ENCODE measurements at regions not wholly inside any gene's neighbourhood (a gene's known extent, or its start where the extent isn't known, plus 50 kb on each side); places are given as distances from the start of the nearest gene placed in this dataset.
"Not testable (repeated sequence)": the region's sequence is repeated elsewhere in the genome, so short reads cannot be mapped to it uniquely, and the experiment has no call there.

DNA sequence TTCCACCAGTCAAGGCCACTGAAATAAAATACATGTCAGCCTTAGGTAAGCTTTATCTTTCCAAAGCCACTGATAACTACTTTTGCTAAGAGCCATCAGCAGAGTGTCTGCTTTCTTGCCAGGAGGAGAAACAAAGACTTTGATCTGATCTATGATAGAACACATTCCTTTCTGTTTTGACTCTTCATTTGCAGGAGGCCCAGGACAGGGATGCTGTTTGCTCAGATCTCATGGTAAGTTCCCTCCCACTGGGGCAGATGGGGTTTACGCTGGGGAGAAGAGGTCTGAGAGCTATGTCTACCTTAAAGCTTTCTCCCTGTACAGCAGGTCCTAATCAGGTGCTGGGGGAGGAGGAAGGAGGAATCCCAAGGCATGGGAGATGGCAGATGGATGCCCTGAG, 497.6 kb downstream of the NTRK2 start:
- TF ChIP-seq, protein P1, sequence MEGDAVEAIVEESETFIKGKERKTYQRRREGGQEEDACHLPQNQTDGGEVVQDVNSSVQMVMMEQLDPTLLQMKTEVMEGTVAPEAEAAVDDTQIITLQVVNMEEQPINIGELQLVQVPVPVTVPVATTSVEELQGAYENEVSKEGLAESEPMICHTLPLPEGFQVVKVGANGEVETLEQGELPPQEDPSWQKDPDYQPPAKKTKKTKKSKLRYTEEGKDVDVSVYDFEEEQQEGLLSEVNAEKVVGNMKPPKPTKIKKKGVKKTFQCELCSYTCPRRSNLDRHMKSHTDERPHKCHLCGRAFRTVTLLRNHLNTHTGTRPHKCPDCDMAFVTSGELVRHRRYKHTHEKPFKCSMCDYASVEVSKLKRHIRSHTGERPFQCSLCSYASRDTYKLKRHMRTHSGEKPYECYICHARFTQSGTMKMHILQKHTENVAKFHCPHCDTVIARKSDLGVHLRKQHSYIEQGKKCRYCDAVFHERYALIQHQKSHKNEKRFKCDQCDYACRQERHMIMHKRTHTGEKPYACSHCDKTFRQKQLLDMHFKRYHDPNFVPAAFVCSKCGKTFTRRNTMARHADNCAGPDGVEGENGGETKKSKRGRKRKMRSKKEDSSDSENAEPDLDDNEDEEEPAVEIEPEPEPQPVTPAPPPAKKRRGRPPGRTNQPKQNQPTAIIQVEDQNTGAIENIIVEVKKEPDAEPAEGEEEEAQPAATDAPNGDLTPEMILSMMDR (IDR thresholded peaks at IDR 0.05; ENCODE audit: borderline replicate concordance, extremely low read depth, insufficient read depth) = no peak
- H3K9ac ChIP-seq (ENCODE audit: low read length in 3 of 3) = no peak overlapping the region
- H3K27ac ChIP-seq (ENCODE audit: low read depth in 2 of 2, low read length in 2 of 2) = no peak overlapping the region
- H3K4me3 ChIP-seq (ENCODE audit: low read length in 3 of 3) = no peak overlapping the region
- no peaks in the 10 kb centered on the region for H3K27me3 ChIP-seq (ENCODE audit: control insufficient read depth, insufficient read depth, low read length)
- DNase-seq = no peak
- H3K36me3 ChIP-seq (ENCODE audit: control insufficient read depth in 2 of 3, insufficient read depth in 3 of 3, low read length in 3 of 3) = no peaks in the 10 kb centered on the region
- no peaks in the 10 kb centered on the region for H3K4me1 ChIP-seq (ENCODE audit: control insufficient read depth in 2 of 3, insufficient read depth in 2 of 3, low read depth in 1 of 3, low read length in 3 of 3)
- FAIRE-seq = no peak
- intact Hi-C loops (cut with DNase I) = no loop called here
- peaks cover 0 to 4% (median 0%) of the 10 kb centered on the region in 3 donors for H3K9me3 ChIP-seq (ENCODE audit: control insufficient read depth in 2 of 3, insufficient read depth in 1 of 3, low read length in 3 of 3)

DNA sequence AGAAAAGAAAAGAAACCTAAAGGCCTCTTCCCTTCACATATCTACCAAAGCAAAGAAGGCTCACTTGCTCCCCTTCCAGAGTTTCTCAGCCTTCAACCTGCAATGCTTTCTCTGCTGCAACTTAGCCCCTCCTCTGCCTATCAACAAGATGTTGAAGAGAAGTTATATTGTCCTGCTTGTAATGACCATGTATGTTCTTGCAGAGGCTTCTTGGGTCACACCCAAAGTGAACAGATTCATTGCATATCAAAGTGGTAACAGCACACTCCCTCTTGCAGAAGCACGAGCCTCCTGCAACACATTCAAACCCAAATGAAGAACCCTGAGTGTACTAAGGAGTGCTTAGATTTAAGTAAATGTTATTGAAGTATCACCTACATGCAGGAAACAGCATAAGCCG, 494.3 kb downstream of the NTRK2 start:
- H3K9me3 ChIP-seq (ENCODE audit: control insufficient read depth in 2 of 3, insufficient read depth in 1 of 3, low read length in 3 of 3) = no peaks in the 10 kb centered on the region
- FAIRE-seq (no peak), DNase-seq (no peak)
- TF ChIP-seq, protein P1 (IDR thresholded peaks at IDR 0.05; ENCODE audit: borderline replicate concordance, extremely low read depth, insufficient read depth) = no peak
- intact Hi-C loops (cut with DNase I) = no loop called here
- no peaks in the 10 kb centered on the region for H3K36me3 ChIP-seq (ENCODE audit: control insufficient read depth in 2 of 3, insufficient read depth in 3 of 3, low read length in 3 of 3)
- H3K4me3 ChIP-seq (ENCODE audit: low read length in 3 of 3) = no peak overlapping the region
- H3K9ac ChIP-seq (ENCODE audit: low read length in 3 of 3) = no peak overlapping the region
- H3K27me3 ChIP-seq (ENCODE audit: control insufficient read depth, insufficient read depth, low read length) = no peaks in the 10 kb centered on the region
- no peaks in the 10 kb centered on the region for H3K4me1 ChIP-seq (ENCODE audit: control insufficient read depth in 2 of 3, insufficient read depth in 2 of 3, low read depth in 1 of 3, low read length in 3 of 3)
- no peak overlapping the region for H3K27ac ChIP-seq (ENCODE audit: low read depth in 2 of 2, low read length in 2 of 2)

DNA sequence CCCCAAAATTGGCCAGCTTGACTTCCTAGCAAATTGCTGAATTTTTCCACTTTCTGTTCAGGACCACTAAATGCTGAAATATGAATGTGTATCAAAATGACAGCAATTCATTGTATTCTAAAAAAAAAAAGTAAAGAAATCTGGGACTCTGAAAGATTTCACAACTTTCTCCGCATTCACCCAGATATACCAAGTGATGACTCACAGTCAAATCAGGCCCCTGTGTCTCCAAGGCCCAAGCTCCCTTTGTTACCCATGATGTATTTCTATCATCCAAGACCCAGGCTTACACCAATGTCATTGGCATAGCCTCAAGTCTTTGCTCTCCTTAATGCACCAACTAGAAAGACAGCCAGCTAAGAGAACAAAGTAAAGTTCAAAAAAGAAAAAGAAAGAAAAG, 493.9 kb downstream of the NTRK2 start:
- Histone ChIP-seq H3K36me3 (ENCODE audit: control insufficient read depth in 2 of 3, insufficient read depth in 3 of 3, low read length in 3 of 3) (no peaks in the 10 kb centered on the region), H3K27ac (ENCODE audit: low read depth in 2 of 2, low read length in 2 of 2) (no peak overlapping the region), H3K9me3 (ENCODE audit: control insufficient read depth in 2 of 3, insufficient read depth in 1 of 3, low read length in 3 of 3) (no peaks in the 10 kb centered on the region), H3K9ac (ENCODE audit: low read length in 3 of 3) (no peak overlapping the region), H3K4me3 (ENCODE audit: low read length in 3 of 3) (no peak overlapping the region), H3K4me1 (ENCODE audit: control insufficient read depth in 2 of 3, insufficient read depth in 2 of 3, low read depth in 1 of 3, low read length in 3 of 3) (no peaks in the 10 kb centered on the region), H3K27me3 (ENCODE audit: control insufficient read depth, insufficient read depth, low read length) (no peaks in the 10 kb centered on the region)
- FAIRE-seq = no peak
- intact Hi-C loops (cut with DNase I) = no loop called here
- TF ChIP-seq, protein P1 (IDR thresholded peaks at IDR 0.05; ENCODE audit: borderline replicate concordance, extremely low read depth, insufficient read depth) = no peak
- DNase-seq = no peak

DNA sequence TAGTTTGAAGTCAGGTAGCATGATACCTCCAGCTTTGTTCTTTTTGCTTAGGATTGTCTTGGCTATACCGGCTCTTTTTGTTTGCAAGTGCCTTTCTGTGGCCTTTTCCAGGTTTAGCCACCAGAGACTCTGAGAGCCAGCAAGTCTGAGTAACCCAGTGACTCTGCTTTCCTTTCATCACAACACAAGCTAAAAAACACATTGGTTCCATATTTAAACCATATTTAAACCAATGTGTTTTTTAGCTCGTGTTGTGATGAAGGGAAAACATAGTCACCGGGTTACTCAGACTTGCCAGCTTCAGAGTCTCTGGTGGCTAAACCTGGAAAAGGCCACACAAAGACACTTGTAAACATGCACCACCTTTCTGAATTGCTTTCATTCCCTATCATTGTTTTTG, 493.3 kb downstream of the NTRK2 start:
- Histone ChIP-seq H3K9me3 (ENCODE audit: control insufficient read depth in 2 of 3, insufficient read depth in 1 of 3, low read length in 3 of 3) (no peaks in the 10 kb centered on the region), H3K9ac (ENCODE audit: low read length in 3 of 3) (no peak overlapping the region), H3K4me1 (ENCODE audit: control insufficient read depth in 2 of 3, insufficient read depth in 2 of 3, low read depth in 1 of 3, low read length in 3 of 3) (no peaks in the 10 kb centered on the region), H3K27ac (ENCODE audit: low read depth in 2 of 2, low read length in 2 of 2) (no peak overlapping the region), H3K36me3 (ENCODE audit: control insufficient read depth in 2 of 3, insufficient read depth in 3 of 3, low read length in 3 of 3) (no peaks in the 10 kb centered on the region), H3K27me3 (ENCODE audit: control insufficient read depth, insufficient read depth, low read length) (no peaks in the 10 kb centered on the region), H3K4me3 (ENCODE audit: low read length in 3 of 3) (no peak overlapping the region)
- TF ChIP-seq, protein P1 (IDR thresholded peaks at IDR 0.05; ENCODE audit: borderline replicate concordance, extremely low read depth, insufficient read depth) = no peak
- no peak for FAIRE-seq
- DNase-seq = no peak
- intact Hi-C loops (cut with DNase I) = no loop called here

DNA sequence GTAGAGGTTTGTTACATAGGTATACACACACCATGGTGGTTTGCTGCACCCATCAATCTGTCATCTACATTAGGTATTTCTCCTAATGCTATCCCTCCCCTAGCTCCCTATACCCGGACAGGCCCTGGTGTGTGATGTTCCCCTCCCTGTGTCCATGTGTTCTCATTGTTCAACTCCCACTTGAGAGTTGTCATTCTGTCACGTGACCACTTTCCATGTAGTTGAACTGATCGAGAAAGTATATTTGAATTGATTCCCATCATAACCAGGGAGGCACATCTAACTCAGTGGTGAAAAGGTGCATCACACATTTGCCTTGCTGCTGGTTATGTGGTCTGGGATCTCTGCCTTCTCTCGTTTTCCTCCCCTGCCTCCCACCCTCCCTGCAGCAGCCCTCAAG, 491.4 kb downstream of the NTRK2 start:
- FAIRE-seq; H3K36me3 ChIP-seq (ENCODE audit: control insufficient read depth in 2 of 3, insufficient read depth in 3 of 3, low read length in 3 of 3); H3K4me1 ChIP-seq (ENCODE audit: control insufficient read depth in 2 of 3, insufficient read depth in 2 of 3, low read depth in 1 of 3, low read length in 3 of 3); DNase-seq; intact Hi-C loops (cut with DNase I); H3K9ac ChIP-seq (ENCODE audit: low read length in 3 of 3); H3K27ac ChIP-seq (ENCODE audit: low read depth in 2 of 2, low read length in 2 of 2); H3K4me3 ChIP-seq (ENCODE audit: low read length in 3 of 3); H3K9me3 ChIP-seq (ENCODE audit: control insufficient read depth in 2 of 3, insufficient read depth in 1 of 3, low read length in 3 of 3); H3K27me3 ChIP-seq (ENCODE audit: control insufficient read depth, insufficient read depth, low read length): not testable (repeated sequence)
